H1 (cell line): ENCODE measurements at regions not wholly inside any gene's neighbourhood (a gene's known extent, or its start where the extent isn't known, plus 50 kb on each side); places are given as distances from the start of the nearest gene placed in this dataset.

ENCODE experiments used
- CHD7 ChIP-seq: fragments of 300-600 bp; sonication (generic); IDR thresholded peaks from 2 replicates; pipeline ENCODE4 v1.7.1; 2012; ENCODE audit warnings: low read length, moderate library complexity, mild to moderate bottlenecking, inconsistent platforms; ENCODE audit not compliant: insufficient replicate concordance
- GTF2F1 ChIP-seq: IDR thresholded peaks from 2 replicates; pipeline ENCODE4 v1.6.1; 2012; ENCODE audit warnings: low read depth, low read length, improper control_type of control experiment, borderline replicate concordance
- JUND ChIP-seq: IDR thresholded peaks from 2 replicates; pipeline ENCODE4 v1.6.1; 2011; ENCODE audit warnings: mild to moderate bottlenecking, improper control_type of control experiment, low read length
- NRF1 ChIP-seq: IDR thresholded peaks from 2 replicates; pipeline ENCODE4 v1.6.1; 2011; ENCODE audit warnings: mild to moderate bottlenecking, low read depth, low read length, improper control_type of control experiment
- POLR2AphosphoS5 ChIP-seq: IDR thresholded peaks from 2 replicates; pipeline ENCODE4 v1.6.1; 2011; ENCODE audit warnings: low read depth, low read length
- RFX5 ChIP-seq: IDR thresholded peaks from 2 replicates; pipeline ENCODE4 v1.6.1; 2011; ENCODE audit warnings: low read depth, low read length, improper control_type of control experiment, borderline replicate concordance
- RNF2 ChIP-seq: fragments of 200-900, 300-1000 bp; sonication (generic); IDR thresholded peaks from 2 replicates; pipeline ENCODE4 v1.7.1; 2016; ENCODE audit warnings: borderline replicate concordance, low read depth, mild to moderate bottlenecking, antibody characterized with exemption, low read length; ENCODE audit not compliant: poor library complexity, severe bottlenecking; ENCODE audit errors: missing control alignments
- TAF7 ChIP-seq: optimal IDR thresholded peaks from 2 replicates; pipeline ENCODE3; 2011; ENCODE audit warnings: low read depth, mild to moderate bottlenecking, inconsistent platforms, low read length, moderate library complexity, borderline replicate concordance
- USF2 ChIP-seq: IDR thresholded peaks from 2 replicates; pipeline ENCODE4 v1.6.1; 2011; ENCODE audit warnings: low read length, improper control_type of control experiment

GRCh38 chr10:65805511-65805910 is 1120.3 kb upstream of the LRRTM3 start (continued):
- TF ChIP-seq CHD7 (no peak), NRF1 (no peak), GTF2F1 (no peak), RNF2 (no peak), POLR2AphosphoS5 (no peak), TAF7 (no peak), JUND (no peak), USF2 (no peak), RFX5 (no peak)
